WERI-Rb-1 (cell line): ENCODE measurements at regions not wholly inside any gene's neighbourhood (a gene's known extent, or its start where the extent isn't known, plus 50 kb on each side); places are given as distances from the start of the nearest gene placed in this dataset.

Source experiments
- DNase-seq: peaks from one replicate; pipeline ENCODE4 v3.0.0-alpha.2; 2020
- H3K27ac ChIP-seq: fragments of 250-450 bp; sonication (Bioruptor Pico); 2 replicates; pipeline ENCODE4 v1.5.1; 2020; ENCODE audit warnings: mild to moderate bottlenecking, moderate library complexity
- H3K27me3 ChIP-seq: fragments of 250-450 bp; sonication (Bioruptor Pico); 2 replicates; pipeline ENCODE4 v1.5.1; 2021; ENCODE audit warnings: mild to moderate bottlenecking, low read depth, moderate library complexity; ENCODE audit not compliant: insufficient read depth, severe bottlenecking
- H3K36me3 ChIP-seq: fragments of 250-450 bp; sonication (Bioruptor Pico); 2 replicates; pipeline ENCODE4 v1.5.1; 2020; ENCODE audit warnings: mild to moderate bottlenecking, moderate library complexity
- H3K4me3 ChIP-seq: 2 replicates; pipeline ENCODE4 v1.5.1; 2011; ENCODE audit warnings: low read depth, mild to moderate bottlenecking, control low read depth, low read length
- H3K9me3 ChIP-seq: fragments of 250-450 bp; sonication (Bioruptor Pico); 2 replicates; pipeline ENCODE4 v1.5.1; 2021; ENCODE audit warnings: mild to moderate bottlenecking, moderate library complexity; ENCODE audit not compliant: severe bottlenecking
- CTCF ChIP-seq: IDR thresholded peaks from 2 replicates; pipeline ENCODE4 v1.5.1; 2011; ENCODE audit warnings: low read depth, mild to moderate bottlenecking, control low read depth, inconsistent platforms, low read length

GRCh38 chr1:232169436-232169835 lies 460.5 kb downstream of the SIPA1L2 start:
- Histone ChIP-seq H3K36me3 (no peaks in the 10 kb centered on the region), H3K27ac (no peak overlapping the region), H3K4me3 (no peak overlapping the region), H3K27me3 (no peaks in the 10 kb centered on the region), H3K9me3 (no peaks in the 10 kb centered on the region)
- DNase-seq: no peak
- no peak for TF ChIP-seq CTCF

GRCh38 chr1:232168508-232168907 lies 461.4 kb downstream of the SIPA1L2 start:
- Histone ChIP-seq H3K27ac (no peak overlapping the region), H3K27me3 (no peaks in the 10 kb centered on the region), H3K4me3 (no peak overlapping the region), H3K36me3 (no peaks in the 10 kb centered on the region), H3K9me3 (no peaks in the 10 kb centered on the region)
- DNase-seq: no peak
- TF ChIP-seq CTCF: no peak

GRCh38 chr1:232166942-232167341 lies 463.0 kb downstream of the SIPA1L2 start:
- no peak for DNase-seq
- Histone ChIP-seq H3K27ac (no peak overlapping the region), H3K36me3 (no peaks in the 10 kb centered on the region), H3K4me3 (no peak overlapping the region), H3K27me3 (peaks cover 3% of the 10 kb centered on the region), H3K9me3 (no peaks in the 10 kb centered on the region)
- TF ChIP-seq CTCF: no peak

- peaks cover 3% of the 10 kb centered on the region for H3K27me3 ChIP-seq
- no peak for DNase-seq
- H3K4me3 ChIP-seq: no peak overlapping the region
- no peak overlapping the region for H3K27ac ChIP-seq
- no peak for TF ChIP-seq CTCF
- no peaks in the 10 kb centered on the region for H3K36me3 ChIP-seq
- H3K9me3 ChIP-seq: no peaks in the 10 kb centered on the region
These were observed 465.6 kb downstream of the SIPA1L2 start for GRCh38 chr1:232164078-232164963.

- Histone ChIP-seq H3K36me3 (no peaks in the 10 kb centered on the region), H3K9me3 (peaks cover 1% of the 10 kb centered on the region), H3K27me3 (peaks cover 3% of the 10 kb centered on the region), H3K4me3 (no peak overlapping the region), H3K27ac (no peak overlapping the region)
- no peak for TF ChIP-seq CTCF
- DNase-seq: no peak
These were observed 466.4 kb downstream of the SIPA1L2 start for GRCh38 chr1:232163533-232163932.
